ENCODE measurements at regions not wholly inside any gene's neighbourhood (a gene's known extent, or its start where the extent isn't known, plus 50 kb on each side); places are given as distances from the start of the nearest gene placed in this dataset.

GRCh38 chr17:77857306-77857555, 101.3 kb upstream of the TNRC6C start (continued):
- TF ChIP-seq CHD7 (IDR thresholded peaks at IDR 0.05; ENCODE audit: insufficient replicate concordance, low read length) (no peak), HDAC2 (IDR thresholded peaks at IDR 0.05; ENCODE audit: borderline replicate concordance in 1 of 2, low read depth in 2 of 2, low read length in 2 of 2) (no peak), FOSL1 (IDR thresholded peaks at IDR 0.05; ENCODE audit: insufficient read depth, low read depth, low read length) (no peak), JUN (IDR thresholded peaks at IDR 0.05; ENCODE audit: low read depth, low read length) (no peak)
